Glomerular visceral epithelial cell (primary cell): ENCODE measurements at regions not wholly inside any gene's neighbourhood (a gene's known extent, or its start where the extent isn't known, plus 50 kb on each side); places are given as distances from the start of the nearest gene placed in this dataset.

ENCODE experiments used
- DNase-seq: peaks from one replicate; pipeline ENCODE4 v3.0.0-alpha.2; 2016; ENCODE audit errors: extremely low spot score

DNA sequence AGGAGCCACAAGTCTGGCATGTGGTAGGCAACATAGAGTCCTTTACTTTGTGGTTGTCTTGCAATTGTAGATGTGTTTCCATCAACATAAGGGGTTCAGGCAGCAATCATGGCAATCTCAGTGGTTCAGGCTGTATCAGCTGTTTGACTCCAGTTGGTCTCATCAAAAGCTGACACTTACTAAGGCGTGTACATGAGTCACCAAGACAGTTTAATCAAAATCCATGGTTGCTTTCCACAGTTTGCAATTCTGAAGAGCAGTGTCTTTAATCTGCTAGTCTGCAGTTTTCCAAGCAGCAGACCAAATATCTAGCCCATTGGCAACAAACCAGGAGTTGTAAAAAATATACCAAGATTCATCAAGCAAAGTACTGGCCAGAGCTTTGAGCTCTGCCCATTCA lies 210.2 kb downstream of the MDFIC start:
- DNase-seq = no peak

GRCh38 chr7:115128154-115128553 lies 206.3 kb downstream of the MDFIC start:
- no peak for DNase-seq

GRCh38 chr7:115127399-115128021 lies 205.6 kb downstream of the MDFIC start:
- no peak for DNase-seq

DNA sequence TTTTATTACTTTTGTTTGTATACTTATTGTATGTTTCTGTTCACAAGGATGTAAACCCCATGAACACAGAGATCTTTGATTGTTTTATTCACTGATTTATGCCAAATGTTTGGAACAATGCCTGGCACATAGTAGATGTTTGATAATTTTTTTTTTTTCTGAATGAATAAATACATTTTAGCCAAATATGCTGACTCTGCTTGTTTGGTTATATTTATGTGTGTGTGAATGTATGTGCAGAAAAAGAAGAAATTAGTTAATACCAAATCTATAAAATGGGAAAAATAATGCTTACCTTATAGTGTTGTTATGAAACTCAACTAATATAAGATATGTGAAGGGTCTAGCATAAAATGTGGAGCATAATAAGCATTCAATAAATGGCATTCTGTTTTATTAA lies 203.9 kb downstream of the MDFIC start:
- no peak for DNase-seq

GRCh38 chr7:115125312-115125711 lies 203.4 kb downstream of the MDFIC start:
- no peak for DNase-seq

DNA sequence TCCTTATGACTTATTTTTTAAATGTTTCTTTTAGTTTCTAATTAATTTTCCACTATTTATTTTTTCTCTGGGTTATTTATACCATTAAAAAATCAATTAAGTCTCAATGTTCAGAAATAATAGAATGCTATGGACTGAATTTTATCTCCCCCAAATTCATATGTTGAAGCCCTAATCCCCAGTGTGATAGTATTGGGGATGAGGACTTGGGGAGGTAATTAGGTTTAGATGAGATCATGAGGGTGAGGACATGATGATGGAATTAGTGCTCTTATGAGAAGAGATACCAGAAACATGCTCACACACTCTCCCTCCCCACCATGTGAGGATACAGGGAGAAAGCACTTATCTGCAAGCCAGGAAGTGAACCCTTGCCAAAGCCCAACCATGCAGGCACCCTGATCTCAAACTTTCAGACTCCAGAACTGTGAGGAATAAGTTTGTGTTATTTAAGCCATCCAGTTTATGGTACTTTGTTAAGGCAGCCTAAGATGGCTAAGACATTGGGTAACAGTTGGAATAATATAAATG lies 202.6 kb downstream of the MDFIC start:
- DNase-seq = no peak

- no peak for DNase-seq
Observed at GRCh38 chr7:115123441-115123840, 201.5 kb downstream of the MDFIC start.

- no peak for DNase-seq
Observed at GRCh38 chr7:115122388-115122787, 200.5 kb downstream of the MDFIC start.

DNA sequence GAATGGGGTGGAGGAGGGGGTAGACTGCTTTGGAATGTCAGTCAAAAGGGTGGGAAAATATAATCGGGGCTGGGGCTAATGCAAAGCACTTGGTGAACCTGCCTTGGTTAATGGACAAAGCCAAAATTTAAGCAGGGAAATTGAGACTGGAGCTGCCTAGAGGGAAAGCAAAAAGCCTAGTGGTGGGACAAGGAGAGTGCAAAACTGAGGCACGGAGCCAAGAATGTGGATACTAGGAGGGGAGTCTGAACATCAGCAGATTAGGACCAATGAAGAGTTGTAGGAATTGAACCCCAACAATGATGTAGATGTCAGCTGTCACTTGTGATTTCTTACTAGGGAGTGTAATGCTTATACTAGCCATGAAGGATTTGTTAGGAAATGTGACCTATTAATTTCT lies 195.9 kb downstream of the MDFIC start:
- no peak for DNase-seq

DNA sequence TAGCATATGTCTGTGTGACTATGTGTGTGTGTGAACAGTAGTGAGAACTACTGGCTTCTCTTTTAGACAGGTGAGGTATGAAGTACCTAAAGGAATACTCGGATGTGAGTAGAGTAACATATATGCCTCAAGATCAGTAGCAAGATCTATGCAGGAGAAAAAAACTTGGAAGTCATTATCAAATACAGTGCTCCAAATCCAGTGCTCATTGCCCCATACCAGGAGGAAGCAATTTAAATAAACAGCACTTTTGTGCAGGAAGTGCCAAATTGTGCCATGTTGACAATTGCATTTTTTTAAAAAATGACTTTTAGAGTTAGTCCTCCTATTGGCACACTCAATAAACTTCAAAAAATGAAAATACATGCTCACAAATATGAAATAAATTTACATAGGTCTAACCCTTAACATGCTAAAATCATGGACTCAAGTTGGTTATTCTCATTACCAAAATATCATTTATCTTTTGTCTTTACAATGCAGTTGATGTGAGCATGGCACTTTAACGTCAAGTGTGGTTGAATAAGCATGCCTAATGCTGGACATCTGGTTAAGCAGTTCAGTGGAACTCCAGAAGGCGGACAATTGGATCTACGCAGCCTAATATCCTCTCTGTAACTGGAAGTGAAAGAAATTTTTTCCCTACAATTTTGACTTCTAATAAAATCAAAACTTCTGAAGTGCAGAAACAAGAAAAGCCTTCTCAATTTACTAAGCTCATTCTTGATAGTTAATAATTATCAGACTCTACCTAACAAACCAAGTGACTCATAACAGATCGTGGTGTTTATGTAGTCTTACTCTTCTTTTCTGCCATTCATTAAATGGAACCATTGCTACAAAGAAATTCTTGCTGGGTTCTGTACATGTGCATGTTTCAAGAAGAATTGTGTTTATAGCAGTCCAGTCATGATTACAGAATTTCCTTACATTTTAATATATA lies 195.2 kb downstream of the MDFIC start:
- peak; percentile 44 for DNase-seq

DNA sequence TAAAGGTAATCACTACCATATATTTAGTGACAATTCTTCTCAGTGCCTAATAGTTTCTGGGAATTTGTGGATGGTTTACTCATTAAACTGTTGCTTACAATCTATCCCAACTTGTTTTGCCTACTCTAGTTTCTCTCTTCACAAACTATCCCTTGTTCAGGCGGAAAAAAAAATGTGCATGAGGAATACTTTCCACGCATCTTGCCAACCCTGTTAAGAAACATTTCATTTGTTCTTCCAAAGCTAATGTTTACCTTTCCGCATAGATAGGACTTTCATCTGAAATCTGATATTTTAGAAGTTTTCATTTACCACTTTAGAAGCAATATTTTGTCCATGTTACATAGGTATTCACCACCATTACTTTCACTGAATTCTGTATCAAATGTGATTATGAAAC lies 191.9 kb downstream of the MDFIC start:
- DNase-seq = no peak

DNA sequence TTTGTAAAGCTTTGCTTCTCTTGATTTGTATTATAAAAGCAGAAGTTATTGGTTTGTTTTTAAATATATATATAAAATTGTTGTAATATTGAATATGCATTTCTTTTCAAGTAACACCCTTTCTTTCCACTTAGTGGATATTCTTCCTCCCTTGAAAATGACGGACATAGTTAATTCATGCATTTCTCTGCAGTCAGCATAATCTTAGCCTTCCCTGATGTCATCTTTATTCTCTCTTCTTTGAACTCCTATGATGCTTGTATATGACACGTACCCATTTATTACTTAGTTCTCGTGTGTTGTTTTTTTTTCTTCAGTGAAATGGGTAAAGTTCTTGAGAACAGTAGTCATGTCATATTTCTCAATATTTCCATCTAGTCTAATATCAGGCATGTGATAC lies 191.2 kb downstream of the MDFIC start:
- DNase-seq = no peak

- no peak for DNase-seq
Observed at GRCh38 chr7:115110523-115110922, 188.6 kb downstream of the MDFIC start.

DNA sequence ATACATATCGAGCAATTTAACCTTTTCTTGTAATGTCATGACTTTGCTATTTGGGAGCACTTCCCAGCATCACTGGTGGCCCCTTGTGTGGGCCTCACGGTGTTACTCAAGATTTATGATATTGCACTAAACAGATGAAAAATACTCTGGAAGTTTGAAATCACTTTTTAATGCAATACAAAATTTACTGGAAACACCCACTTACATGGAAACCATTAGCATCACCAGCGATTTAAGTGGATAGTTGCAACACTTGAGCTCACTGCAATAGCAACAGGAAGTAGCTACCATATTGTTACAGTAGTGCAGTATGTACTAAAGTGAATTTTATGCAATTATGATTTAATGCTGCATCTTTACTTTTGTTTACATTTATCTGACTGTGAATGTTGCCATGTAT lies 184.4 kb downstream of the MDFIC start:
- no peak for DNase-seq

- no peak for DNase-seq
Observed at GRCh38 chr7:115102738-115103137, 180.8 kb downstream of the MDFIC start.

- DNase-seq = no peak
Observed at GRCh38 chr7:115101199-115101598, 179.3 kb downstream of the MDFIC start.

GRCh38 chr7:115099906-115100305 lies 178.0 kb downstream of the MDFIC start:
- peak; percentile 44 for DNase-seq

- DNase-seq = peak; percentile 48
Observed at GRCh38 chr7:115097175-115097671, 175.3 kb downstream of the MDFIC start.

- no peak for DNase-seq
Observed at GRCh38 chr7:115096262-115096661, 174.4 kb downstream of the MDFIC start.

GRCh38 chr7:115094163-115094562 lies 172.3 kb downstream of the MDFIC start:
- DNase-seq = no peak

GRCh38 chr7:115088893-115089292 lies 167.0 kb downstream of the MDFIC start:
- DNase-seq = no peak

- DNase-seq = peak; percentile 59
Observed at GRCh38 chr7:115087437-115087836, 165.5 kb downstream of the MDFIC start.
